Fibroblast of lung (primary cell): ENCODE measurements at regions not wholly inside any gene's neighbourhood (a gene's known extent, or its start where the extent isn't known, plus 50 kb on each side); places are given as distances from the start of the nearest gene placed in this dataset.

ENCODE experiments used
- EZH2 ChIP-seq: IDR thresholded peaks from 2 replicates; pipeline ENCODE4 v1.5.1; 2012; ENCODE audit warnings: low read length, control low read depth, mild to moderate bottlenecking; ENCODE audit errors: missing control alignments
- TF ChIP-seq, protein P1 (sequence below), 2 donors: IDR thresholded peaks in 1 of 2; conservative IDR thresholded peaks in 1 of 2; 1 replicate in 1 of 2; 2 replicates in 1 of 2; pipeline ENCODE4 v1.5.1; 2011 to 2012; ENCODE audit warnings: low read length in 2 of 2, control low read depth in 1 of 2, inconsistent platforms in 1 of 2, low read depth in 1 of 2, mild to moderate bottlenecking in 1 of 2

DNA sequence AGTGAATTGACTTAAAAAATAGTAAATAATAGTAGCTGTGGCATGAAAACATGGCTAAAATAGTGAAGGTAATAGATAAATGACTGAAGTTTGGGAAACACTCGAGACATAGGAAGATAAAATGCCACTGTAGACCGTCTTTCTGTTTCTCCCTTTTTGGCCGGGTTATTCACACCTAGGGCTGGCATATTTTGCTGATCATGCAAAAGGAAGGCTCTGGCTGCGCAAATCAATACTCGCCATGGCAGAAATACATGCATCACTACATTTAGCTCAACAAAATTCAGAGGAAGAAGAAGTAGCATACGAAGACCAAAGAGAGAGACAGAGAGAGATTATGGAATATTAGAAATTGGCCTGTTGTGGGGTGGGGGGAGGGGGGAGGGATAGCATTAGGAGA, 242.2 kb upstream of the KBTBD8 start:
- TF ChIP-seq, protein P1, sequence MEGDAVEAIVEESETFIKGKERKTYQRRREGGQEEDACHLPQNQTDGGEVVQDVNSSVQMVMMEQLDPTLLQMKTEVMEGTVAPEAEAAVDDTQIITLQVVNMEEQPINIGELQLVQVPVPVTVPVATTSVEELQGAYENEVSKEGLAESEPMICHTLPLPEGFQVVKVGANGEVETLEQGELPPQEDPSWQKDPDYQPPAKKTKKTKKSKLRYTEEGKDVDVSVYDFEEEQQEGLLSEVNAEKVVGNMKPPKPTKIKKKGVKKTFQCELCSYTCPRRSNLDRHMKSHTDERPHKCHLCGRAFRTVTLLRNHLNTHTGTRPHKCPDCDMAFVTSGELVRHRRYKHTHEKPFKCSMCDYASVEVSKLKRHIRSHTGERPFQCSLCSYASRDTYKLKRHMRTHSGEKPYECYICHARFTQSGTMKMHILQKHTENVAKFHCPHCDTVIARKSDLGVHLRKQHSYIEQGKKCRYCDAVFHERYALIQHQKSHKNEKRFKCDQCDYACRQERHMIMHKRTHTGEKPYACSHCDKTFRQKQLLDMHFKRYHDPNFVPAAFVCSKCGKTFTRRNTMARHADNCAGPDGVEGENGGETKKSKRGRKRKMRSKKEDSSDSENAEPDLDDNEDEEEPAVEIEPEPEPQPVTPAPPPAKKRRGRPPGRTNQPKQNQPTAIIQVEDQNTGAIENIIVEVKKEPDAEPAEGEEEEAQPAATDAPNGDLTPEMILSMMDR (conservative IDR thresholded peaks at IDR 0.05 in 1 of 2, IDR thresholded peaks at IDR 0.05 in 1 of 2; ENCODE audit: low read depth in 1 of 2, low read length in 2 of 2): no peak
- no peak for TF ChIP-seq EZH2
